ENCODE measurements at regions not wholly inside any gene's neighbourhood (a gene's known extent, or its start where the extent isn't known, plus 50 kb on each side); places are given as distances from the start of the nearest gene placed in this dataset.

GRCh38 chr5:125205601-125206225, 459.3 kb upstream of the ZNF608 start:
- DNase-seq (no peak), ATAC-seq (peak; percentile 72 to 83 (median 78))
- Histone ChIP-seq H3K4me1 (ENCODE audit: control insufficient read depth, insufficient read depth, low read length) (peaks cover 5% of the 10 kb centered on the region), H3K27me3 (ENCODE audit: control insufficient read depth, insufficient read depth, low read length) (no peaks in the 10 kb centered on the region), H3K9me3 (ENCODE audit: control insufficient read depth, insufficient read depth, low read length) (no peaks in the 10 kb centered on the region), H3K36me3 (ENCODE audit: control insufficient read depth, insufficient read depth, low read length) (no peaks in the 10 kb centered on the region), H3K4me3 (ENCODE audit: low read length) (no peak overlapping the region), H3K27ac (ENCODE audit: low read length) (no peak overlapping the region)
- no peak for TF ChIP-seq CTCF (IDR thresholded peaks at IDR 0.05)
- H3K36me3 Mint-ChIP-seq, result peaks cover 10% of the 10 kb centered on the region
- H3K27me3 Mint-ChIP-seq (ENCODE audit: low read depth in 2 of 2), result no peaks in the 10 kb centered on the region
- intact Hi-C loops (cut with micrococcal nuclease), result no loop called here
- peaks cover 45 to 54% of the 10 kb centered on the region in 2 donors for H3K4me1 Mint-ChIP-seq
- peak overlapping the region; percentile 57 for H3K4me3 Mint-ChIP-seq
- 12% methylated on average over 5 of the region's 6 CpGs for WGBS (ENCODE audit: insufficient coverage)
- peaks cover 0 to 2% of the 10 kb centered on the region in 2 donors for H3K9me3 Mint-ChIP-seq
- peak overlapping the region; percentile 69 to 77 for H3K27ac Mint-ChIP-seq

GRCh38 chr5:125207856-125208255, 461.4 kb upstream of the ZNF608 start:
- Mint-ChIP-seq H3K9me3 (peaks cover 0 to 2% of the 10 kb centered on the region in 2 donors), H3K27ac (no peak overlapping the region), H3K36me3 (peaks cover 10% of the 10 kb centered on the region), H3K27me3 (ENCODE audit: low read depth in 2 of 2) (no peaks in the 10 kb centered on the region), H3K4me3 (no peak overlapping the region), H3K4me1 (peaks cover 38 to 39% of the 10 kb centered on the region in 2 donors)
- H3K36me3 ChIP-seq (ENCODE audit: control insufficient read depth, insufficient read depth, low read length), result no peaks in the 10 kb centered on the region
- TF ChIP-seq CTCF (IDR thresholded peaks at IDR 0.05), result no peak
- H3K27me3 ChIP-seq (ENCODE audit: control insufficient read depth, insufficient read depth, low read length), result no peaks in the 10 kb centered on the region
- intact Hi-C loops (cut with micrococcal nuclease), result no loop called here
- DNase-seq (no peak), ATAC-seq (no peak)
- peaks cover 5% of the 10 kb centered on the region for H3K4me1 ChIP-seq (ENCODE audit: control insufficient read depth, insufficient read depth, low read length)
- H3K9me3 ChIP-seq (ENCODE audit: control insufficient read depth, insufficient read depth, low read length), result no peaks in the 10 kb centered on the region
- no peak overlapping the region for H3K4me3 ChIP-seq (ENCODE audit: low read length)
- no peak overlapping the region for H3K27ac ChIP-seq (ENCODE audit: low read length)

GRCh38 chr5:125209650-125210049, 463.2 kb upstream of the ZNF608 start:
- Histone ChIP-seq H3K36me3 (ENCODE audit: control insufficient read depth, insufficient read depth, low read length) (no peaks in the 10 kb centered on the region), H3K27ac (ENCODE audit: low read length) (no peak overlapping the region), H3K9me3 (ENCODE audit: control insufficient read depth, insufficient read depth, low read length) (no peaks in the 10 kb centered on the region), H3K27me3 (ENCODE audit: control insufficient read depth, insufficient read depth, low read length) (no peaks in the 10 kb centered on the region), H3K4me1 (ENCODE audit: control insufficient read depth, insufficient read depth, low read length) (peaks cover 5% of the 10 kb centered on the region), H3K4me3 (ENCODE audit: low read length) (no peak overlapping the region)
- Mint-ChIP-seq H3K9me3 (no peaks in the 10 kb centered on the region), H3K4me3 (no peak overlapping the region), H3K36me3 (peaks cover 10% of the 10 kb centered on the region), H3K4me1 (peaks cover 23 to 24% of the 10 kb centered on the region in 2 donors), H3K27ac (no peak overlapping the region), H3K27me3 (ENCODE audit: low read depth in 2 of 2) (peaks cover 0 to 3% of the 10 kb centered on the region in 2 donors)
- intact Hi-C loops (cut with micrococcal nuclease), result no loop called here
- no peak for TF ChIP-seq CTCF (IDR thresholded peaks at IDR 0.05)
- 95% methylated on average over 2 of the region's 2 CpGs for WGBS (ENCODE audit: insufficient coverage)
- ATAC-seq (no peak), DNase-seq (no peak)

Measured in natural killer cell (primary cell).